Stimulated activated CD4-positive, alpha-beta T cell treated with anti-CD3 and anti-CD28 coated beads, Interleukin-1b, Interleukin-23, amount 100 ng/mL, for 4 hours (primary cell): ENCODE measurements at regions not wholly inside any gene's neighbourhood (a gene's known extent, or its start where the extent isn't known, plus 50 kb on each side); places are given as distances from the start of the nearest gene placed in this dataset.
"Not testable (repeated sequence)": the region's sequence is repeated elsewhere in the genome, so short reads cannot be mapped to it uniquely, and the experiment has no call there.

Source experiments
- DNase-seq, 2 donors: peaks; one replicate each; pipeline ENCODE4 v3.0.0-alpha.2; 2020; ENCODE audit warnings: low read depth in 2 of 2

- DNase-seq: no peak
These were observed 69.2 kb upstream of the SERP2 start for GRCh38 chr13:44304433-44304725.

- DNase-seq: no peak
These were observed 68.3 kb upstream of the SERP2 start for GRCh38 chr13:44305286-44305685.

- DNase-seq: no peak
These were observed 67.7 kb upstream of the SERP2 start for GRCh38 chr13:44305917-44306370.

- DNase-seq: no peak
These were observed 67.0 kb upstream of the SERP2 start for GRCh38 chr13:44306371-44307192.

- DNase-seq: no peak
These were observed 66.4 kb upstream of the SERP2 start for GRCh38 chr13:44307255-44307654.

- no peak for DNase-seq
These were observed 65.8 kb upstream of the SERP2 start for GRCh38 chr13:44307844-44308243.

GRCh38 chr13:44308352-44308751 lies 65.3 kb upstream of the SERP2 start:
- no peak for DNase-seq

GRCh38 chr13:44309794-44310757 lies 63.5 kb upstream of the SERP2 start:
- no peak for DNase-seq

- no peak for DNase-seq
These were observed 62.4 kb upstream of the SERP2 start for GRCh38 chr13:44311011-44311780.

GRCh38 chr13:44312131-44312530 lies 61.5 kb upstream of the SERP2 start:
- no peak for DNase-seq

- DNase-seq: no peak
These were observed 60.6 kb upstream of the SERP2 start for GRCh38 chr13:44312834-44313551.

GRCh38 chr13:44313674-44314073 lies 60.0 kb upstream of the SERP2 start:
- no peak for DNase-seq

GRCh38 chr13:44314160-44314559 lies 59.5 kb upstream of the SERP2 start:
- DNase-seq: not testable (repeated sequence)

- DNase-seq: no peak
These were observed 55.9 kb upstream of the SERP2 start for GRCh38 chr13:44317752-44318151.

GRCh38 chr13:44318161-44318560 lies 55.5 kb upstream of the SERP2 start:
- no peak for DNase-seq

- DNase-seq: no peak
These were observed 53.0 kb upstream of the SERP2 start for GRCh38 chr13:44320611-44321010.

GRCh38 chr13:44321961-44322360 lies 51.7 kb upstream of the SERP2 start:
- no peak for DNase-seq

GRCh38 chr13:44322928-44323327 lies 50.7 kb upstream of the SERP2 start:
- DNase-seq: no peak

GRCh38 chr13:44323754-44324153 lies 49.9 kb upstream of the SERP2 start:
- no peak for DNase-seq
